ENCODE measurements at regions not wholly inside any gene's neighbourhood (a gene's known extent, or its start where the extent isn't known, plus 50 kb on each side); places are given as distances from the start of the nearest gene placed in this dataset.

DNA sequence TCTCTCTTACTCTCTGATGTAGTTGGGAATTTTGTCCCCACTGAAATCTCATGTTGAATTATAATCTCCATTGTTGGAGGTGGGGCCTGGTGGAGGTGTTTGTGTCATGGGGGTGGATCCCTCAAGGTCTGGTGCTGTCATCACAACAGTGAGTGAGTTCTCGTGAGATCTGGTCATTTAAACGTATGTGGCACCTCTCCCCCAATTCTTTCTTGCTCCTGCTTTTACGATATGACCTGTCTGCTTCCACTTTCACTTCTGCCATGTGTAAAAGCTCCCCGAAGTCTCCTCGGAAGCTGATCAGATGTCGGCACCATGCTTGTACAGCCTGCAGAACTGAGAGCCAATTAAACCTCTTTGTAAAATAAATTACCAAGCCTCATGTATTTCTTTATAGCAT is 337.8 kb upstream of the CDH2 start:
- TF ChIP-seq CTCF (IDR thresholded peaks at IDR 0.05) (no peak), POLR2A (IDR thresholded peaks at IDR 0.05) (no peak)

GRCh38 chr18:28512357-28512756 is 335.4 kb upstream of the CDH2 start:
- peak in 3 of 4 donors; percentile 42 to 51 (median 50) for ATAC-seq
- H3K27me3 ChIP-seq: no peaks in the 10 kb centered on the region
- no peak overlapping the region for H3K4me3 ChIP-seq
- H3K9me3 ChIP-seq: no peaks in the 10 kb centered on the region
- intact Hi-C loops (cut with DNase I): no loop called here
- H3K4me1 ChIP-seq: no peaks in the 10 kb centered on the region
- DNase-seq: no peak
- no peak for TF ChIP-seq POLR2A (IDR thresholded peaks at IDR 0.05)
- TF ChIP-seq CTCF (IDR thresholded peaks at IDR 0.05): no peak
- H3K27ac ChIP-seq: no peak overlapping the region
- H3K36me3 ChIP-seq: no peaks in the 10 kb centered on the region
- WGBS (ENCODE audit: insufficient coverage, low coverage, low lambda C conversion rate, missing lambda C conversion rate): 38% methylated on average over 2 of the region's 2 CpGs

More for the DNA sequence above, 337.8 kb upstream of the CDH2 start:
- 67% methylated on average over 6 of the region's 6 CpGs for WGBS (ENCODE audit: insufficient coverage, low coverage, low lambda C conversion rate, missing lambda C conversion rate)
- intact Hi-C loops (cut with DNase I): no loop called here
- Histone ChIP-seq H3K9me3 (no peaks in the 10 kb centered on the region), H3K4me1 (no peaks in the 10 kb centered on the region), H3K27me3 (no peaks in the 10 kb centered on the region), H3K27ac (no peak overlapping the region), H3K4me3 (no peak overlapping the region), H3K36me3 (no peaks in the 10 kb centered on the region)
- ATAC-seq: no peak
- no peak for DNase-seq

DNA sequence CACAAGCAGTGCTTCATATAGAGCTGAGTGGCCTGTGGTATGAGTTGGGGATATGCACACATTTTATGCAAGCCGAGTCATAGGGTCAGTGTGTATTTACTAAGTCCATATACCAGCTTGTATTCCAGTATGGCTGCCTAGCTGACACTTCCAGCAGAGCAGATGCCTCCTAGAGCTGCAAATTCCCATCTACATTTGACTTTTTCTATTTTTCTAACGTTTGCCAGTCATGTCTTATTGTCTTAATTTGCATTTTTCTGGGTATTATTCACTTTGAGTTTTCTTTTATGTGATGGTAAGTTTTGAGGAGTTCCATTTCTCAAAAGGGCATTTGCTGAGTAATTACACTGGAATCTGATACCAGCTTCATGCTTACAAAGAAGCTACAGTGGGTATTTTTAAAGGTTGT is 334.5 kb upstream of the CDH2 start:
- TF ChIP-seq POLR2A (IDR thresholded peaks at IDR 0.05) (no peak), CTCF (IDR thresholded peaks at IDR 0.05) (no peak)
- intact Hi-C loops (cut with DNase I): no loop called here
- H3K9me3 ChIP-seq: no peaks in the 10 kb centered on the region
- no peaks in the 10 kb centered on the region for H3K4me1 ChIP-seq
- WGBS (ENCODE audit: insufficient coverage, low coverage, low lambda C conversion rate, missing lambda C conversion rate): 36% methylated on average over 2 of the region's 2 CpGs
- DNase-seq (no peak), ATAC-seq (no peak)
- no peaks in the 10 kb centered on the region for H3K36me3 ChIP-seq
- H3K27me3 ChIP-seq: no peaks in the 10 kb centered on the region
- H3K27ac ChIP-seq: no peak overlapping the region
- no peak overlapping the region for H3K4me3 ChIP-seq

GRCh38 chr18:28510210-28510609 is 333.3 kb upstream of the CDH2 start:
- intact Hi-C loops (cut with DNase I): no loop called here
- no peak for DNase-seq
- no peak for ATAC-seq
- Histone ChIP-seq H3K4me3 (no peak overlapping the region), H3K4me1 (no peaks in the 10 kb centered on the region), H3K27me3 (no peaks in the 10 kb centered on the region), H3K9me3 (no peaks in the 10 kb centered on the region), H3K36me3 (no peaks in the 10 kb centered on the region), H3K27ac (no peak overlapping the region)
- no peak for TF ChIP-seq POLR2A (IDR thresholded peaks at IDR 0.05)
- no peak for TF ChIP-seq CTCF (IDR thresholded peaks at IDR 0.05)

DNA sequence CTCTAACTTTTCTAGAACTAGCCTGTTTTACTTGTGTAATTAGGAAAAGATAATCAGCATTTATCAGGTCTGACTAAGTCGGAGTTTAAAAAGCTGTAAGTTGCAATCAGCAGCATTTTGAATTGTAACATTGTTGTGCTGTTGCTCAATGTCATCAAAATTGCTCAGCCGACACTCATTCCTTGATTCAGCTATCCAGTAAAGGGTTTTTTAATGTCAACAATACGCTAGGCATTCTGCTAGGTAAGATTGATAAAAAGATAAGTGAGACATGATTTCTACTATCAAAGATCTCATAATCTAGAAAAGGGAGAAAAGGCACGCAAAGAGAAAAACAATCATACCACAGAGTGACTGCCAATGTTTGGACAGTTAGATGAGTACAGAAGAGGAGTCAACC is 327.1 kb upstream of the CDH2 start:
- DNase-seq (no peak), ATAC-seq (no peak)
- H3K4me1 ChIP-seq: no peaks in the 10 kb centered on the region
- H3K27ac ChIP-seq: no peak overlapping the region
- intact Hi-C loops (cut with DNase I): no loop called here
- no peaks in the 10 kb centered on the region for H3K27me3 ChIP-seq
- no peaks in the 10 kb centered on the region for H3K9me3 ChIP-seq
- H3K36me3 ChIP-seq: no peaks in the 10 kb centered on the region
- 64% methylated on average over 4 of the region's 4 CpGs for WGBS (ENCODE audit: insufficient coverage, low coverage, low lambda C conversion rate, missing lambda C conversion rate)
- no peak for TF ChIP-seq CTCF (IDR thresholded peaks at IDR 0.05)
- TF ChIP-seq POLR2A (IDR thresholded peaks at IDR 0.05): no peak
- H3K4me3 ChIP-seq: no peak overlapping the region
